Kidney (tissue), 13 donors: ENCODE measurements at regions not wholly inside any gene's neighbourhood (a gene's known extent, or its start where the extent isn't known, plus 50 kb on each side); places are given as distances from the start of the nearest gene placed in this dataset.

Experiments used
- DNase-seq, 5 donors: peaks; one replicate each; pipeline ENCODE4 v3.0.0-alpha.2; 2013 to 2020
- FAIRE-seq: peaks from 2 replicates; lab custom pipeline; 2012; peaks lifted over from hg19 to GRCh38; lab: Jason Lieb, UNC
- H3K27ac ChIP-seq, 2 donors: one replicate each; pipeline ENCODE4 v1.7.0; 2013; ENCODE audit warnings: low read depth in 2 of 2, low read length in 2 of 2, inconsistent platforms in 1 of 2
- H3K27me3 ChIP-seq: one replicate; pipeline ENCODE4 v1.7.1; 2013; ENCODE audit warnings: low read length, inconsistent platforms; ENCODE audit not compliant: control insufficient read depth, insufficient read depth
- H3K36me3 ChIP-seq, 3 donors: one replicate each; pipeline versions ENCODE4 v1.7.0 to v1.7.1; 2013; ENCODE audit warnings: low read length in 3 of 3, control low read depth in 1 of 3, inconsistent platforms in 1 of 3; ENCODE audit not compliant: insufficient read depth in 3 of 3, control insufficient read depth in 2 of 3
- H3K4me1 ChIP-seq, 3 donors: one replicate each; pipeline versions ENCODE4 v1.7.0 to v1.7.1; 2013; ENCODE audit warnings: low read length in 3 of 3, inconsistent platforms in 1 of 3, low read depth in 1 of 3; ENCODE audit not compliant: control insufficient read depth in 2 of 3, insufficient read depth in 2 of 3
- H3K4me3 ChIP-seq, 3 donors: one replicate each; pipeline versions ENCODE4 v1.7.0 to v1.8.1; 2013; ENCODE audit warnings: low read length in 3 of 3, control low read depth in 1 of 3, inconsistent platforms in 1 of 3
- H3K9ac ChIP-seq, 3 donors: one replicate each; pipeline versions ENCODE4 v1.7.0 to v1.7.1; 2013; ENCODE audit warnings: low read length in 3 of 3, control low read depth in 1 of 3, inconsistent platforms in 1 of 3
- H3K9me3 ChIP-seq, 3 donors: one replicate each; pipeline versions ENCODE4 v1.7.0 to v1.7.1; 2013; ENCODE audit warnings: low read length in 3 of 3, control low read depth in 1 of 3, inconsistent platforms in 1 of 3; ENCODE audit not compliant: control insufficient read depth in 2 of 3, insufficient read depth in 1 of 3
- intact Hi-C: fragments of 100-400 bp; cut with DNase I; formaldehyde crosslinking; loops from one replicate; pipeline ENCODE4 v1.11.1; 2022
- TF ChIP-seq, protein P1 (sequence below): IDR thresholded peaks from 3 replicates; pipeline ENCODE4 v1.5.1; 2012; ENCODE audit warnings: mild to moderate bottlenecking, moderate library complexity, borderline replicate concordance; ENCODE audit not compliant: insufficient read depth; ENCODE audit errors: extremely low read depth
- donor health status: control.
- donor health status: control.
- donor health status: control.
- donor health status: control.
- donor health status: control.
- donor health status: DM: yes; HTN: yes; CAD: no.
- donor health status: Normal renal cell carcinoma (clear cell type).

DNA sequence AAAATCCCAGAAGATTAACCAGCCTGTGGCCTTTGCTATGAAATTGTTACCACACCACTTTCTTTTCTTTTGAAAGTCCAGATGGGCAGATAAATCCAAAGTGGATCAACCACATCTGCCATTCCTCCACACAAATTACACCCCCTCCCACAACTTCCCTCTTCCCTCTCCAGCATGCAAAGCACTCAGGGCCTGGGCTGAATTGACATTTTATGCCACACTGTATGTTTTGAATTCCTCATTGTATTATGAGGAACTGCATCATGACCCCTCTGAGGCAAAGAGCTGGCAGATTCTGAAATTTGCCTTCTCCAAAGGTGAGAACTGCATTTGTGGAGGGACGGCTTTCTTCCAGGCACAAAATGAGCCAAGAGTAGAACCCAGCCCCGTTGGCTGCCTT lies 589.2 kb upstream of the KLF4 start:
- no peak overlapping the region for H3K9ac ChIP-seq
- TF ChIP-seq, protein P1, sequence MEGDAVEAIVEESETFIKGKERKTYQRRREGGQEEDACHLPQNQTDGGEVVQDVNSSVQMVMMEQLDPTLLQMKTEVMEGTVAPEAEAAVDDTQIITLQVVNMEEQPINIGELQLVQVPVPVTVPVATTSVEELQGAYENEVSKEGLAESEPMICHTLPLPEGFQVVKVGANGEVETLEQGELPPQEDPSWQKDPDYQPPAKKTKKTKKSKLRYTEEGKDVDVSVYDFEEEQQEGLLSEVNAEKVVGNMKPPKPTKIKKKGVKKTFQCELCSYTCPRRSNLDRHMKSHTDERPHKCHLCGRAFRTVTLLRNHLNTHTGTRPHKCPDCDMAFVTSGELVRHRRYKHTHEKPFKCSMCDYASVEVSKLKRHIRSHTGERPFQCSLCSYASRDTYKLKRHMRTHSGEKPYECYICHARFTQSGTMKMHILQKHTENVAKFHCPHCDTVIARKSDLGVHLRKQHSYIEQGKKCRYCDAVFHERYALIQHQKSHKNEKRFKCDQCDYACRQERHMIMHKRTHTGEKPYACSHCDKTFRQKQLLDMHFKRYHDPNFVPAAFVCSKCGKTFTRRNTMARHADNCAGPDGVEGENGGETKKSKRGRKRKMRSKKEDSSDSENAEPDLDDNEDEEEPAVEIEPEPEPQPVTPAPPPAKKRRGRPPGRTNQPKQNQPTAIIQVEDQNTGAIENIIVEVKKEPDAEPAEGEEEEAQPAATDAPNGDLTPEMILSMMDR, result no peak
- no peaks in the 10 kb centered on the region for H3K4me1 ChIP-seq
- no peak overlapping the region for H3K4me3 ChIP-seq
- DNase-seq, result no peak
- FAIRE-seq, result no peak
- H3K27me3 ChIP-seq, result no peaks in the 10 kb centered on the region
- no peak overlapping the region for H3K27ac ChIP-seq
- H3K9me3 ChIP-seq, result no peaks in the 10 kb centered on the region
- intact Hi-C loops, result no loop called here
- no peaks in the 10 kb centered on the region for H3K36me3 ChIP-seq

DNA sequence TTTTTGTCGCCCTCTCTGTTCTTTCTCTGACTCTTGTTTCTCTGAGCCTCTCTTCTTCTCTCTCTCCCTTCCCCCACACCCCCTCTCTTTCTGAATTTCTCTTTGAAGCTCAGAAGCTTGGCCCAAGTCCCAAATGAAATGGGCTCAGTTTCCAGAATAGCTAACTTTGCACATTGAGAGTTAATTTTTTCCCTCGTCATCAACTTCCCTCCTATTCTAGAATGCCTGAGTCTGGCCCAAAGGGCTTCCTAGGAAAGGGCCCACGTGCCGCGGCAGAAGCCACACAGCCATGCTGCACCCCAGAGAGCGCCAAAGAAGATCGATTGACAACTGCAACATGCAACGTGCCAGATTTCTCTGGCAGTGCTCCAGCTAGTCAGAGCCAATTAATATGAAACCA lies 588.8 kb upstream of the KLF4 start:
- intact Hi-C loops, result no loop called here
- no peaks in the 10 kb centered on the region for H3K9me3 ChIP-seq
- no peak for FAIRE-seq
- no peak for DNase-seq
- H3K9ac ChIP-seq, result no peak overlapping the region
- H3K4me1 ChIP-seq, result no peaks in the 10 kb centered on the region
- no peak overlapping the region for H3K4me3 ChIP-seq
- TF ChIP-seq, protein P1, result no peak
- H3K36me3 ChIP-seq, result no peaks in the 10 kb centered on the region
- H3K27ac ChIP-seq, result no peak overlapping the region
- no peaks in the 10 kb centered on the region for H3K27me3 ChIP-seq

DNA sequence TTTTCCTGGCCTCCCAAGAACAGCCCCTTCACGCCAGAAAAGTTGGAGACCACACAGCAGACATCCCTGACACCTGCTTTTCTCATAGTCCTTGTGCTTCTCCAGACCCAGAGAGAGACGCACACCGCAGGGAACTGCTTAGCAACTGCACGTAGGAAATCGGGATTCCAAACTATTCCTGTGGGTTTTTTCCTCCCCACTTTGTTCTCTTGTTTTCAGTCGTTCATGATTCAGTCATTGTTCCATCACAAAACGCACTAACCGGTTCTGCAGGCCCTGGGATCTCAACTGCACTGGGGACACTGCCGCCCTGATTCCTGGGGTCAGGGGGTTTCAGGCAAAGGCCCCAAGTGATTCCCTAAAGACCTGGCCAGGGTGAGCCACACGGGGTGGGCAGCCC lies 588.0 kb upstream of the KLF4 start:
- FAIRE-seq (no peak), DNase-seq (no peak)
- Histone ChIP-seq H3K27ac (no peak overlapping the region), H3K9ac (no peak overlapping the region), H3K27me3 (no peaks in the 10 kb centered on the region), H3K36me3 (no peaks in the 10 kb centered on the region), H3K4me1 (no peaks in the 10 kb centered on the region), H3K9me3 (no peaks in the 10 kb centered on the region), H3K4me3 (no peak overlapping the region)
- intact Hi-C loops, result no loop called here
- TF ChIP-seq, protein P1, result no peak

DNA sequence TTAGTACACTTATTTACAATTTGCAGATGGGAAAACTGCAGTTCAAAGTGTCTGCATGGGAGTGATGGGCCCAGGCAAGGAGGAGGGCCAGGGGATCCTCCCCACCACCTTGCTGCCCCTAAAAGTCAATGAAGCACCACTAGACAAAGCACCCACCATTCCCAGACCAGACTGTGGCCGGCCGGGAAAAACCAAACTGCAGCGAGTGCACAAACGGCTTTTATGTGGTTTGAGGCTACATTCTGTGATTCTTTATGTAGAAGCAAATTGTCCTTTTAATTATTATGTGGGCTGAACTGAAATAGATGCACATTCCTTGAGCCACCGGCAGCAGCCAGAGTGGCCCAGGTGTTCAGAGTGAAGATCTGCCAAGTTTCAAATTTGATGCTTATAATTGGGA lies 585.3 kb upstream of the KLF4 start:
- TF ChIP-seq, protein P1, result no peak
- Histone ChIP-seq H3K9me3 (no peaks in the 10 kb centered on the region), H3K27me3 (no peaks in the 10 kb centered on the region), H3K36me3 (no peaks in the 10 kb centered on the region), H3K27ac (no peak overlapping the region), H3K4me3 (no peak overlapping the region), H3K9ac (no peak overlapping the region), H3K4me1 (no peaks in the 10 kb centered on the region)
- DNase-seq (no peak), FAIRE-seq (no peak)
- intact Hi-C loops, result no loop called here
